ENCODE measurements at regions not wholly inside any gene's neighbourhood (a gene's known extent, or its start where the extent isn't known, plus 50 kb on each side); places are given as distances from the start of the nearest gene placed in this dataset.

GRCh38 chr22:49499433-49500075, 328.1 kb downstream of the BRD1 start:
- DNase-seq: no peak

- DNase-seq: no peak
Measured at GRCh38 chr22:49497266-49497665, 330.4 kb downstream of the BRD1 start.

DNA sequence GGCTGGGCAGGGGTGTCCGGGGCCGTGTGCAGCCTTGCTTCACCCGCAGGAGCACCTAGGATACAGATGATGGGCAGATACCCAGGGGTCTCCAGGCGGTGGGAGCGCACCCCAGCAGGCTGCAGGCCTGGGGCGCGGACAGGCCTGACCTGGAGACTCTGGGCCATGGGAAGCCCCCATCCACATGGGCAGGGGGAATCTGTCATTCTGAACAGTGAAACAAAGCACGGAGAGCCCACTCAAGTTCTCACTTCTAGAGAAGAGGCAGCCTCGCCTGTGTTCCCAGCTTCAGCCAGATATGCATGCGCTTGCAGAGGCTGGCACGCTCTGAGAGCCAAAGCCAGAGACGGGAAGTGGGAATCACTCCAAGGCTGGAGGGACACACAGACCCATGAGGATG, 333.1 kb downstream of the BRD1 start:
- no peak for DNase-seq

- no peak for DNase-seq
Measured at GRCh38 chr22:49492741-49493251, 334.9 kb downstream of the BRD1 start.

DNA sequence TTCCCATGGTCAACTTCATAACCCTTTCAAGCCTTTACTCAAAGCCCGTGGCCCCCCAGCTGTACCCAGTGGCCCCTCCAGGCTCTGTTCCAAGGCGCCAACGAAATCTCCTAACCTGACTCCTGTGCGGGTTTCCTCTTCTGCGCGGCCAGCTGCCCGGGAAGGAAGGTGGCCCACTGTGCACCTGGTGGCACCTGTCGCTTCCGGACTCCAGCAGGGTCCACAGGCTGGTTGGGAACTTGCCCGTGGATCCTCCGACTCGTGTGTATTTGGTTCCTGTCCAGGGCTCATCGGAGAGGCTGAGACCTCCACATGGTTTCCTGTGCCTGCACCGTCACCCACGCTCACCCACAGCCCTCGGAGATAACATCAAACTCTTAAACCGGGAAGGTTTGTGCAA, 335.4 kb downstream of the BRD1 start:
- no peak for DNase-seq

- no peak for DNase-seq
Measured at GRCh38 chr22:49491726-49492125, 335.9 kb downstream of the BRD1 start.

GRCh38 chr22:49491221-49491635, 336.4 kb downstream of the BRD1 start:
- no peak for DNase-seq

DNA sequence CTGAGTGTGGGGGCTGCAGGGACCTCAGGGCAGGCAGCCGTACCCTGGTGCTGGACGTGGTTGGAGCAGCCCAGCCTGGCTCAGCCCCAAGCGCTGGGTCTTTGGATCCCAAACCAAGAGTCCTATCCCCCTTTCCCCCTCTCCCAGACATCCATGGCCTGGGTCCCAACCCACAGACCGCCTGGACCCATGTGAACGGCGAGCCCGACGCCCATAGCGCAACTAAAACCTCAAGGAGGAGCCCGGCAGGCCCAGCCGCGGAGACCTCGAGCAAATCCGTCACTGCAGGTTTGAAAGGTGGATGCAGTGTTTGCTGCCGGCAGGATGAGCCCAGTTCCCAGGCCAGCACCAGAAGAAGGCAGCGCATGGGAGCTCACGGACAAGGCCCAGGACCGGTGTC, 337.0 kb downstream of the BRD1 start:
- DNase-seq: no peak

- no peak for DNase-seq
Measured at GRCh38 chr22:49489821-49490220, 337.9 kb downstream of the BRD1 start.

GRCh38 chr22:49488943-49489342, 338.7 kb downstream of the BRD1 start:
- DNase-seq: no peak

DNA sequence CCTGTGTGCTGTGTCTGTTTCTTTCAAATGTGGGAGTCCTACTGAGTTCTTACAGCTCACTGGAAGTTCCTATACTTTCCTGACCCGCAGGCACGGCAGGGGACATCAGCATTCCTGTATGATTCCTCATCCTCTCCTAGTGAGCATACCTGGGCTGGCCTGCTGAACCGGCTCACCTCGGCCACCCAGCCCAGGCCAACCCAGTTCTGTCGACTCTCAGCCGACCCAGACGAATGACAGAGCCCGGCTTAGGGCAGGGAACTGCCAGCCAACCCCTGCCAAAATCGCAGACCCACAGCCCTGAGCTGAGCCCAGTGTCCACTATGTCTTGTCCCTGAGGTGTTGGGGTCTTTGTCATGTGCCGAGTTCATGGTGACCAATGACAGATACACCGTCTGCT, 339.7 kb downstream of the BRD1 start:
- no peak for DNase-seq

GRCh38 chr22:49486225-49486624, 341.4 kb downstream of the BRD1 start:
- no peak for DNase-seq

GRCh38 chr22:49483946-49484345, 343.7 kb downstream of the BRD1 start:
- DNase-seq: no peak

- DNase-seq: no peak
Measured at GRCh38 chr22:49483281-49483870, 344.3 kb downstream of the BRD1 start.

DNA sequence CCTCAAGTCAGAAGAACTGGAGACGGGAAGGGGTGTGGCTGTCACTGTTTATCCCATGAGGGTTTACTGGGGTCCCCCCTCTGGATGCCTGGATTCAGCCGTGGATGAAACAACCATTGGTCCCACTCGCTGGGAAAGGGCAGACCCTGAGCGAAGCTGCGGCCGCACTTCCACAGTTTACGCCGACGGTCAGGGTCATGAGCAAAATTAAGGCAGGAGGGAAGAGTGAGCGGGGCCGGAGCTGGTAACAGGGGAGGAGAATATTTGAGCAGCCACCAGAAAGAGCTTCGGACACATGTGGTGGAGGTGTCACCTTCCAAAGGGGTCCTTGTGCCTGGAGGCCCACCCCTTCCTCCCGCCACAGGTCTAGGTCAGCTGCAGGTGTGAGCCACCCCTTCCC, 344.9 kb downstream of the BRD1 start:
- DNase-seq: no peak

- no peak for DNase-seq
Measured at GRCh38 chr22:49481659-49482399, 345.8 kb downstream of the BRD1 start.

DNA sequence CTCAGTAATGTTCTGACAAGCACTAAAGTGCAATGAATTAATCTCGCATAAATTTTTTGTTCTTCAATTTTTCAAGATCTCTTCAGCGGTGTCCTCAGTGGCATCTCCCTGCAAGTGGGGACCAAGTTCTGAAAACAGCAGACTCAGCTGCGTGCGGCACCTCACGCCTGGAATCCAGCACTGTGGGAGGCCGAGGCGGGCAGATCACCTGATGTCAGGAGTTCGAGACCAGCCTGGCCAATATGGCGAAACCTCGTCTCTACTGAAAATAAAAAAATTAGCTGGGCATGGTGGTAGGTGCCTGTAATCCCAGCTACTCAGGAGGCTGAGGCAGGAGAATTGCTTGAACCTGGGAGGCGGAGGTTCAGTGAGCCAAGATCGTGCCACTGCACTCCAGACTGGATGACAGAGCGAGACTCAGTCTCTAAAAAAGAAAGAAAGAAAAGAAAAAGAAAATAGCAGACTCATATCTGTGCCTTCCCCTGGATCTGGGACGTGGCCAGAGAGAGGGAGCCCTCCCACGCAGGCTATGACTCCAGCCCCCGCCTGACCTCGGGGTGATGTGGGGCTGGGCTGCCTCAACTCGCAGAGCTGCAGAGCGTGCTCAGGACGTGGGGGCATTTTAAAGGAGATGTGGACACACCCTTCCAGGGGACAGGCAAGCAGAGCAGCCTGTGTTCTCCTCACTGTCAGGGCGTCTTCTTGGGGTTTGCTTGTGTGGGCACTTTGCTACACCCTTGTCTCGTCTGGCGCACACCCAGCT, 346.6 kb downstream of the BRD1 start:
- no peak for DNase-seq

DNA sequence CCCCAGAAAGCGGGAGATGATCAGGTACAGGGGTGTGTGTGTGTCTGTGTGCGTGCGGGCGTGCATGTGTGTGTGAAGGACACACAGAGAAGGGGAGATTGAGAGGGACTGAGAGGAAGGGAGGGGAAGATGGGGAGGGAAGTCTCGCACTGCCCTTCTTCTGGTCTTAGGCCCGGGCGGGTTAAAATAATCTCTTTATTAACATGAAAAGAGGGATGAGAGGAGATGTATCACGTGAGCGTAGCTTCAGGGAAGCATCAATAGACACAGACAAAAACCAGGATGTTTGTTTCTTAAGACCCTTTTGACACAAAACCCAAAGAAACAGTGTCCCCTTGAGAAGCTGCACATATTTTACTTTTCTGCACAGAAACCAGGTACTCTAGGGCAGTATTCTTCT, 347.3 kb downstream of the BRD1 start:
- no peak for DNase-seq

GRCh38 chr22:49479566-49479965, 348.1 kb downstream of the BRD1 start:
- DNase-seq: no peak

- no peak for DNase-seq
Measured at GRCh38 chr22:49476800-49477400, 350.8 kb downstream of the BRD1 start.

- no peak for DNase-seq
Measured at GRCh38 chr22:49476176-49476575, 351.5 kb downstream of the BRD1 start.

DNA sequence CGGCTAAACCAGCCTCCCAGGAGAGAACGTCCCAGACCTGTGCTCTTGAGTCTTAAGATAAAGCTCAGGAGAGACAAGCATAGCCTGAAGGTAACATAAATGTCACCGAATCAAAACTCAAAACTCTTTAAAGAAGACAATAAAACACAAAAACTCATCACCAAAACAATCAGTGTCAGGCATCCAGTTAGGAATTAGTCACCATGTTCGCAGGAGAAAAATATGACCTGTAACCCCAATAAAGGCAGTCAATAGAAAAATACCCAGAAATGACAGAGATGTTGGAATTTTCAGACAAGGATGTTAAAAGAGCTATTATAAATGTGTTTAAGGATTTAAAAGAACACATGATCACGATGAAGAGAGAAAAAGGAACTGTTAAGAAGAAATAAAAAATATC, 352.4 kb downstream of the BRD1 start:
- no peak for DNase-seq

DNA sequence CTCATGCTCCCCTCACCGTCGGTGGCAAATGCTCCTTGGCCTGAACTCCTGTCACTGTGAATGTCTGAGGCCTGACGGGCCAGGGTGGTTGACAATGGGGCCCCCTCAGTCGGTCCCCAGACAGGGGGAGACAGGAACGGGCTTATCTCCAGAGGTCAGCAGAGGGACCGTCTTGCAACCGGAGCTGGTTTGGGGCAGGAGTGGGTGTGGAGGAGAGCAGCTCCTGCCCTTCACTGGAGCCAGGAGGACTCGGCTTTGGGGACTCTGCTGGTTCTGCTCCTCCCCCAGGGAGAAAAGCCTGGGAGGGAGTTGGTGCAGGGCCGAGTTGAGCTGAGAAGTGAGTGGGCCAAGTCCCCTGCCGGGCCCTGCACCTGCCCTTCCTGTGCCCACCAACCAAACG, 354.4 kb downstream of the BRD1 start:
- DNase-seq: no peak
